Hepatocyte (in vitro differentiated cells): ENCODE measurements at regions not wholly inside any gene's neighbourhood (a gene's known extent, or its start where the extent isn't known, plus 50 kb on each side); places are given as distances from the start of the nearest gene placed in this dataset.

Experiments
- CTCF ChIP-seq: fragments of 200-600 bp; sonication (generic); IDR thresholded peaks from 2 replicates; pipeline ENCODE4 v1.5.1; 2016; ENCODE audit warnings: antibody characterized with exemption, mild to moderate bottlenecking; ENCODE audit not compliant: poor library complexity
- EZH2 ChIP-seq: fragments of 200-600 bp; sonication (generic); IDR thresholded peaks from 2 replicates; pipeline ENCODE4 v1.6.1; 2016; ENCODE audit warnings: antibody characterized with exemption, mild to moderate bottlenecking, borderline replicate concordance
- EZH2phosphoT487 ChIP-seq: fragments of 200-600 bp; sonication (generic); IDR thresholded peaks from one replicate; pipeline ENCODE4 v1.6.1; 2018; ENCODE audit warnings: antibody characterized with exemption, mild to moderate bottlenecking, low read depth, moderate library complexity; ENCODE audit not compliant: unreplicated experiment, severe bottlenecking

DNA sequence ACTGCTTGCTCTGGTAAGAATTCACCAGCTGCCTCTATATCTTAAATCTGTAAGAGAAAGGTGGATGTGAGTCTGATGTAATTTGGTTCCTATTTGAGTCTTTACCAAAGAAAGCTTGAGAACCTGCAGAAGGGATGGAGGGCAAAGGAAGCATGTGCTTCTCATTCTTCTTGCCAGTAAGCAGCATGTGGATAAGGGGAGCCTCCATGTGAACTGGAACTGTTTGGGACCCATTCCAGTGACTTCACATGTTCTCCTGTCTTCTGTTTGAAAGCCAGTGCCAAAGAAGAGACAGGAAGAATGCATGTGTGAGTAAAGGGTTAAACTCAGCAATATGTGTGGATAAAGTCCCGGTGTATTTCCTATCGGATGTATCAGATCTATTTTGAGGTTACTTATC is 119.6 kb upstream of the ADGRL2 start:
- TF ChIP-seq CTCF (no peak), EZH2phosphoT487 (no peak), EZH2 (no peak)
